NB4 (cell line): ENCODE measurements at regions not wholly inside any gene's neighbourhood (a gene's known extent, or its start where the extent isn't known, plus 50 kb on each side); places are given as distances from the start of the nearest gene placed in this dataset.

Experiments
- MYC ChIP-seq: IDR thresholded peaks from 2 replicates; pipeline ENCODE4 v1.6.1; 2011; ENCODE audit warnings: low read depth, low read length
- POLR2A ChIP-seq: IDR thresholded peaks from 2 replicates; pipeline ENCODE4 v1.6.1; 2011; ENCODE audit warnings: mild to moderate bottlenecking; ENCODE audit not compliant: insufficient read length; ENCODE audit errors: extremely low read depth
- TF ChIP-seq, protein P1 (sequence below): IDR thresholded peaks from one replicate; pipeline ENCODE4 v1.5.1; 2012; ENCODE audit warnings: low read depth, low read length

DNA sequence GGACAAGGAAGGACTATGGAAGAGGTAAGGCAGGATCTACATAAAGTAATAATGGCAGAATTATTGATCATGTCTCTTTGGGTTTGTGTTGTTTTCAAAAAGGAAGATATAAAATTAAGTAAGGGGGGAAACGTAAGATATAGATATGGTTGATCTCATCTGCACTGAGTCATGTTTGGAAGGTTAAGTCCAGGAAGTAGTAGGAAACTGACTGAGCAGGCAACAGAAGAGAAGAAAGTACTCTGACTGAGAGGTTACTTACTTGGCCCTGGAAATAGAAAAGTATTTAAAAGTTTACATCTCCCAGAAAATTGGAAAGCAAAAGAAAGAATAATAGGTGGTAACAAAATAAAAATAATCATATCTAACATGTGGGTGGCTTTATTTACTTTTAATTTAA, 405.3 kb upstream of the RGMB start:
- TF ChIP-seq POLR2A (no peak), MYC (no peak)
- TF ChIP-seq, protein P1, sequence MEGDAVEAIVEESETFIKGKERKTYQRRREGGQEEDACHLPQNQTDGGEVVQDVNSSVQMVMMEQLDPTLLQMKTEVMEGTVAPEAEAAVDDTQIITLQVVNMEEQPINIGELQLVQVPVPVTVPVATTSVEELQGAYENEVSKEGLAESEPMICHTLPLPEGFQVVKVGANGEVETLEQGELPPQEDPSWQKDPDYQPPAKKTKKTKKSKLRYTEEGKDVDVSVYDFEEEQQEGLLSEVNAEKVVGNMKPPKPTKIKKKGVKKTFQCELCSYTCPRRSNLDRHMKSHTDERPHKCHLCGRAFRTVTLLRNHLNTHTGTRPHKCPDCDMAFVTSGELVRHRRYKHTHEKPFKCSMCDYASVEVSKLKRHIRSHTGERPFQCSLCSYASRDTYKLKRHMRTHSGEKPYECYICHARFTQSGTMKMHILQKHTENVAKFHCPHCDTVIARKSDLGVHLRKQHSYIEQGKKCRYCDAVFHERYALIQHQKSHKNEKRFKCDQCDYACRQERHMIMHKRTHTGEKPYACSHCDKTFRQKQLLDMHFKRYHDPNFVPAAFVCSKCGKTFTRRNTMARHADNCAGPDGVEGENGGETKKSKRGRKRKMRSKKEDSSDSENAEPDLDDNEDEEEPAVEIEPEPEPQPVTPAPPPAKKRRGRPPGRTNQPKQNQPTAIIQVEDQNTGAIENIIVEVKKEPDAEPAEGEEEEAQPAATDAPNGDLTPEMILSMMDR = no peak
